Superior temporal gyrus (tissue), 1 donor: ENCODE measurements at regions not wholly inside any gene's neighbourhood (a gene's known extent, or its start where the extent isn't known, plus 50 kb on each side); places are given as distances from the start of the nearest gene placed in this dataset.

ENCODE experiments used
- DNase-seq: peaks from one replicate; pipeline ENCODE4 v3.0.0-alpha.2; 2016; ENCODE audit errors: extremely low spot score

DNA sequence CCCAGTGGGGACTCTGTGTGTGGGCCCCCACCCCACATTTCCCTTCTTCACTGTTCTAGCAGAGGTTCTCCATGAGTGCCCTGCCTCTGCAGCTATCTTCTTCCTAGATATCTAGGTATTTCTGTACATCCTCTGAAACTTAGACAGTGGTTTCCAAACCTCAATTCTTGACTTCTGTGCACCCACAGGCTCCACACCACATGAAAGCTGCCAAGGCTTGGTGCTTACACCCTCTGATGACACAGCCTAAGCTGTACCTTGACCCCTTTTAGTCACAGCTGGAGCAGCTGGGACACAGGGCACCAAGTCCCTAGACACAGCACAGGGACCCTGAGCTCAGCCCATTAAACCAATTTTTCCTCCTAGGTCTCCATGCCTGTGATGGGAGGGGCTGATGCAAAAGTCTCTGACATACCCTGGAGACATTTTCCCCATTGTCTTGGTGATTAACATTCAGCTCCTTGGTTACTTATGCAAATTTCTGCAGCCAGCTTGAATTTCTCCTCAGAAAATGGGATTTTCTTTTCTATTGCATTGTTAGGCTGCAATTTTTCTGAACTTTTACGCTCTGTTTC lies 304.5 kb downstream of the OTOL1 start:
- DNase-seq = no peak

DNA sequence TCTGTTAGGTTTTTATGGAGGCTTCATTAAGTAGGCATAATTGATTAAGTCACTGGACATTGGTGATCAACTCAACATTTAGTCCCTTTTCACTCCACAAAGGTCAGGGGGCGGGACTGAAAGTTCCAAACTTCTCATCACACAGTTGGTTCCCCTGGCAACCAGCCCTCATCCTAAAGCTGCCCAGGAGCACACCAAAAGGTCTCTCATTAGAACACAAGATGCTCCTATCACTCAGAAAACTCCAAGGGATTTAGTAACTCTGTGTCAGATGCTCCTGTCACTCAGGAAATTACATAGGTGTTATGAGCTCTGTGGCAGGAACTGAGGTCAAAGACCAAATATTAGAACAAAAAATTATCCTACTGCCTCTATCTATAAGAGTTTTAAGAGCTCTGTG lies 321.5 kb downstream of the OTOL1 start:
- no peak for DNase-seq

DNA sequence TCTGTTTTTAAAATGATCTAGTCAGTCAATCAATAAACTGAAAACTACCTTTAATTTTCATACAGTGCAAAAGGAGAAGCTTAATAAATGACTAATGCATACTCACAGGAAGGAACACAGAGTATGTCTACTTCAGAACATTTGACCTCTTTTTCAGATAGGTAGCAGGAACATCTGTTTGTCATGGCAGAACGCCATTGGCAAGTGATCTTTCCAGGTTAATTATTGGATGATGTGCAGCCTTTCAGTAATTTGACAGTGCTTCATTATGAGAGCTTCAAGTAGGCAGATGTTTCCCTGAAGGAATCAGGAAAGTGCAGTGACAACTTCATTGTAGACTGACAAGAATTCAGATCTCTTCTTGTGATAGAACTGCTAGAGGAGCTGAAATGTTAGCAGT lies 325.0 kb downstream of the OTOL1 start:
- no peak for DNase-seq

DNA sequence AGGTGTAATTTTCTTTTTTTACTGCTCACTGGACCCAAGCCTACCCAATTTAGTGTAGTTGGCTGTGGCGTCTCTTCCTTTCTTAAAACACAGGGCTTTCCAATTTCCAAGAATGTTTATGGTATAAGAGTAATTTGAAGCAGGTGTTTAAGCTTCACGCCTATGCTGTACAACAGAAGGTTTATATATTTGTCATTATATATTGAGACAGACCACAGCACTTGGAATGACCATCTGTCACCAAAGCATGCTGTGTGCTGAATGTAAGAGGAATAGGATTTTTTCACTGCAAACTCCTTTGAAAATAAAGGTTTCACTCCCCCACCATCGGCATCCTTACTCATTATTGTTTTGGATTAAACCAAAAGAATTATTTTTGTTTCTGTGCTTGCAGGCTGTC lies 325.7 kb downstream of the OTOL1 start:
- peak; percentile 46 for DNase-seq

DNA sequence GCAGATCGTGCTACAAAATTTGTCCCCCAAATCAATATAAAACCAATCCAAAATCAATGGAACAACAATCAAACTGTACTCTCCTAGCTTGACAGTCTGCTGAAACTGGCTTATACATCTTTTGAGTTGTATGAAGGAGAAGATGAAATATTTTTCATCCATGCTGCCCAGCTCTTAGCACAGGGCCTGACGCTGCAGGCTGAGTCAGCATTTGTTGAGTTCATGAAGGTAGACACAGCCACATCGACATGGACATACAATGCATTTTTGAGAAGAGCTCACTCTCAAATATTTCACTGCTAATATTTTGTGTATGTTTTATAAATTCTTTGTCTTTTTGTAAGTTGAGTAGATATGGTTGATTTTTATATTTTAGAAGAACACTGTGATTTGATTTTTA lies 327.3 kb downstream of the OTOL1 start:
- DNase-seq = no peak

DNA sequence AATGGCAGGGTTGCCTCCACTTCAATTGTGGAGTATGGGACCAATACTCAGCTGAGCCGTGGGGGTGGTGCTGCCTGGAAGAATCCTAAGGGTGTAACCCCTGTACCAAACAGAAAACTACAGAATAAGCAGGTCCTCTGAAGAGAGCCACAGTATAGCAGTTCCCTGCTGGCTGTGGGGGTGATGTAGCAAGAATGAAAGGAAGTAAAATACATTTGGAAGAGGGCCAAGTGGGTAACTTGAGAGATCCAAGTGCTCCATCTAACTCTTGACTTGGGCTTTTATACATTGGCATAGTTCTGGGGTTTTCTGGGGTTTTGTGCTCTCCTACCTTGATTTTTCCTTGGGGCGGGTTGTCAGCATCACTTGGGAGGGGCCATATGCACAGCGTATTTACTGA lies 341.4 kb downstream of the OTOL1 start:
- no peak for DNase-seq

DNA sequence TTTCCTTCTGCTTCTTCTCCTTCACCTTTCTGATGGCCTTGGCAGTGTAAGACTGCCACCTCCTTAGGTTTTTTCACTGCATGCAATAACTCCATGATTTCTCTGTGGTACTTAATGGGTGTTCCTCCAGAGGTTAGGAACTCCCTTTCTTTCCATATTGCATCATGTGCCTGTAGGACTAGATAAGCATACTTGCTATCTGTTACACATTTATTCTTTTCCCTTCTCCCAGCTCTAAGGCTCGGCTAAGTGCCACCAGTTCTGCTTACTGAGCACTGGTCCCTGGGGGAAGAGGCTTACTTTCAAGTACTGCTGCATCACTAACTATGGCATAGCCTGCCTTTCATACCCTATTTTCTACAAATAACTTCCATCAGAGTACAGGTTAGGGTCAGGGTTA lies 351.8 kb downstream of the OTOL1 start:
- no peak for DNase-seq

DNA sequence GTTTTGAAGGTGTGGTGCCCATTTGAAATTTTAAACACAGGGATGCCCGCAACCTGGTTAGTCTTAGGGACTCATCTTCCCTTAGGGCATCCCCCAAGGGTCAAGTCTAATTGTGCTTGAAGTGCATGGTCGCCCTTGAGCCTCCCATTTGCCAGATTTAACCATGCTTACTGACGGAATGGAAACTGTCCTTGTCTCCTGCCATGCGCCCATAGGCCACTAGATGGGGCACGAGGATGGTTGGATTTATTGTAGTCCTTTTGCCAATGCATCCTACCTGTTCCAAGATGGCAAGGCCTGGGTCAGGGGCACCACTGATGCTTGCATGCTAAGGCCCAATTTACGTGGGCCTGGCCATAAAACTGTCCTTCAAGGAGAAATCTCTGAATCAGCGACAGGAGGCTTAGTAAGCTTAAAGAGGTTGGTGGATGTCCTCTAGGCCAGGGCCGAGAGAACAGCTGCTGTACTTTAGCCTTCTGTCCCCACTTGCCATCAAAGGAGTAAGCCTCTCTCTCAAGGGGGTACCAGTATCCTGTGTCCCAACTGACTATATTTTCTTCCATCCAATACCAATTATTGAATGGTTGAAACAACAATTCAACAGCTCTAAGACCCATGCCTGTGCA lies 355.4 kb downstream of the OTOL1 start:
- DNase-seq = peak; percentile 59

DNA sequence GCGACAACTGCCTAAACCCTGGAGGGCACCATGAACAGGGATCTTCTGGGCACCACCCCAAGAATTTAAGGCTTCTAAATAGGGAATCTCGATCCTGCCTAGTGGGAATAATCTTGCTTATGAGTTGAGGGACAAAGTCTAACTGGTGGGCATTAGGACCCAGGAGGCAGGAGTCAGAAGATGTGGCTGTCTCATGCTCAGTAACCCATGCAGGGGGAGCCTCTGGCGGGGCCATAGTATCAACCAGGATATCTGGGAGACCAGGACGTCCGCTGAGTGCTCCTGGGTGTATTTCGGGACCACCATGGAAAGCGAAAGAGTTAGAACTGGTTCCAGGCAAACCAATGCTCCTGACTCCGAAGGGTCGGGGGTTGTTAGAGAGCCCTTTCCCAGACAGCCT lies 356.1 kb downstream of the OTOL1 start:
- DNase-seq = no peak

DNA sequence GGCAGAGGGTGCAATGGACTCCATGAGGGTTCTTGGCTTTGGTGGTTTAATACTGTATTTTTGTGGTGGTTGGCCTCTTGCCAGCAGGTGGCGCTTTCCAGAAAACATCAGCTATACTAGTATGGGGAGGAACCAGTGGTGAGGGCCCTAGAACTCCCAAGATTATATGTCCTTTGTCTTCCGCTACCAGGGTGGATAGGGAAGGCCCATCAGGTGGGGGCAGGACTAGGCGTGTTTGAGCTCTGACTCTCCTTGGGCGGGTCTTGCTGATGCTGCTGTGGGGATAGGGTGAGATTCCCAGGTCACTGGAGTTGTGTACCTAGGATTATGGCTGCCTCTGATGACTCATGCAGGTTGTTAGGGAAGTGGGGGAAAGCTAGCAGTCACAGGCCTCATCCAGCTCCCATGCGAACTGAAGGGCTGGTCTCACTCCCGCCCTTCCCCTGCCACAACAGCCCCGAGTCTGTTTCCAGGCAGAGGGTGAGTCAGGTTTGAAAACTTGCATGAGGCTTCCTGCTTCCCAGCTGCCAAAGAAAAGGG lies 357.7 kb downstream of the OTOL1 start:
- no peak for DNase-seq

DNA sequence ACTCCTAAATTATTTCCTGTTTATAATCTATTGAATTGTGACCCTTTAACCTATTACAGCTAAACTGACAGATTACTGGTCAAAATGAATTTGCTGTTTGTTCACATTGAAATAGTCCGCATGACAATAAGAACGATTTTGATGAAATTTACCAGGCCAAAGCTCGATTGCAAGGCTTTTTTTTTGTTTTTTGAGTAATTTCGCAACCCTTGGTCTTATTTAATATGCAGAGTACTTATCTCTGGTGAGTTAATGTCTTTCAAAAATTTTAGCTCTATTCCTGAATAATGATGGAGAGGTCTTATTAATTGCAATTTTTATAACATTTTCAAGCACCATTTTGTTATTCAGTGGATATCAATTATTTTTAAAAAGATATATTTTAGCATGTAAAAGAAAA lies 362.4 kb downstream of the OTOL1 start:
- DNase-seq = no peak

DNA sequence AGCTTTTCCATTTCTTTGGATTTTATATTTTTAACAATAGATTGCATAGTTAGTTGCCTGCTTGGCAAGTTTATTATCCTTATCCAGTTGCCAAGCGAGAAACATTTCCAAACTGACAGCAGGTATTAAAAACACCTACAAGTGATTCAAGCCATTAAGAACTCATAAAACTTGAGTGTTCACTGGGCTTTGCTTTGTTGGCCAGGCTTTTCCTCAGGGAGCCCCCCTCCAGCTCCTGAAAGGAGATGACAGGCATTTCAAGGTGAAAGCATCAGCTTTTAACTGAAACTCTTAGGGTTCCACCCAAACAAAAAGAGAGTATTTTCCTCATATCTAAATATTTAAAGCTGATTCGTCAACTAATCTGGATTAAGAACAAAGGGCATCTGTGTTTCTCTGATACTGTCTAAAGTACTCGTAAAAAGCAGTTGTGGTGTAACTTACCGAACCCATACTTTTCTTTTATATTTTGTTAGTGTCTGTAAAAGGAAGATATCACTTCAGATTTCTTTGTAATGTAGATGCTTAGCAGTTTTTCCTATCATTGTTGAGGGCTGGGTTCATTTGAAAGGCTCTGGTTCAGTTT lies 363.4 kb downstream of the OTOL1 start:
- DNase-seq = no peak

DNA sequence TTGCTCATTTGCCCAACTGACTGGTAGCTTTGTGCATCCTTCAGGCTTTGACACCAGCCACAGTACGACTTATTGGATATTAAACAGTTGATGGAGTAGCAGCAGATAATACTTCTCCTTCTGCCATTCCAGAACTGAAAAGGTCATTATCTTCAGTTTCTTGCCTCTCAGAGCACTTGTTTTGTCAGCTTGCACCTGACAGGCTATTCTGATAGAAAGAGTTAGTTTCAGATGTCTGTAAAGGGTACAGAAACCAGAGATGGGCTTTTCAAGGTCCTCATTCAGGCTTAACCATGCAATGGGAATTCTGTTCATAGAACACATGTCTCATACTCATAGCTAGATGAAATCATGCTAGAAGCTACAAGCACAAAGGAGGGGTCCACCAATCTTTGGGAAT lies 367.2 kb downstream of the OTOL1 start:
- DNase-seq = no peak

DNA sequence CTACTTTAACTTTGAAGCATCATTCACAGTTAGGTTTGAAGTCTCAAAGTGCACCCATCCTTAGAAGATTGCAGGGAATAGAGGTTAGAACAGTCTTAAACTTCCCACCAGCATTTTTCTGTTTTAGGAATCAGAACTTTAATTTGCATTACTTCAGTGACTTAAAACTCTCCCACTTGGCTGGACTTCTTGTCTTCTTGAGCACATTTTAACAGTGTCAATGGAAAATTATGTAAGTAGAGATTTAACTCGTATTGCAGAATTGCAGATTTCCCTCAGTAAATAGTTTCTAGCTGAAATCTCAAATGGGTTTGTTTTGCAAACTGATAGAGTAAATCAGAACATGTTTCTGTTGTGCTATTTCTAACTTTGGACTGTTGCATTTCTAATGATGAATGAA lies 369.6 kb downstream of the OTOL1 start:
- DNase-seq = peak; percentile 25

DNA sequence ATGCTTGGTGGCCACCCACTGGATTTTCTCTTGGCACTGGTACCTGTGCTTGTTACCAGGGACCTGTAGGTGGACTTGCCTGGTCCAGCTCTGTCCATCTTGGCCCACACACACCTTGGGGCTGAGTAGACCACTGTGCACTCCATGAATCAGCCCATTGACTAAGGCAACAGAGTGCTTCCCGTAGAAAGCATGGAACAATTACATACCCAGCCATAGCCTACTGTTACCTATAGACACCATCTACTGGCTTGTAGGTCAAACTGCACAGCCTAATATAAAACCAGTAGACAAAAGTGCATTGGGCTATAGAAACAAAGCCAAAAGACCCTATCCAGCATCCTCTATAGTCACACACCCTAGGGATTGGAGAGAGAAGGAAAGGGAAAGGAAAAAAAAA lies 378.9 kb downstream of the OTOL1 start:
- no peak for DNase-seq

DNA sequence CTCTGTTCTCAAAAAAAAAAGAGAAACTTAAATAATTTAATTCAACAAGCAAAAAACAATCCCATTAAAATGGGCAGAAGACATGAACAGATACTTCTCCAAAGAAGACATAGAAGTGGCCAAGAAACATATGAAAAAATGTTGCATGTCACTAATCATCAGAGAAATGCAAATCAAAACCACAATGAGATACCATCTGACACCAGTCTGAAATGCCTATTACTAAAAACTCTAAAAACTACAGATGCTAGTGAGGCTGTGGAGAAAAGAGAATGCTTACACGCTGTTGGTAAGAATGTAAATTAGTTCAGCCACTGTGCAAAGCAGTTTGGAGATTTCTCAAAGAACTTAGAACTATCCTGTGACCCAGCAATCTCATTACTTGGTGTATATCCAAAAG lies 382.9 kb downstream of the OTOL1 start:
- no peak for DNase-seq

DNA sequence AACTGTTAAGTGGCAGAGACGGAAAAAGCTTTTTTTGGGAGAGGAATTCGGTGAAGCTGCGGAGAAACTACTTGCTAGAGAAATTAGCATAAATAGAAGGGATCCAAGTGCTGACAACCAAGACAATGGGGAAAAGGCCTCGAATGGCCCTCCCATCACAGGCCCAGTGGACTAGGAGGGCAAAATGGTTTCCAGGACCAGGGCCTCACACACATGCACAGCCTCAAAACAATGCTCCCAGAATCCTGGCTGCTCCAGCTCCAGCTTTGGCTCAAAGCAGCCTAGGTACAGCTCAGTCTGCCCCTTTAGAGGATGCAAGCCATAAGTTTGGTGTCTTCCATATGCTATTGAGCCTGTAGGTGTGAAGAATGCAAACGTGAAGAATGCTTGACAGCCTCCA lies 388.2 kb downstream of the OTOL1 start:
- no peak for DNase-seq

DNA sequence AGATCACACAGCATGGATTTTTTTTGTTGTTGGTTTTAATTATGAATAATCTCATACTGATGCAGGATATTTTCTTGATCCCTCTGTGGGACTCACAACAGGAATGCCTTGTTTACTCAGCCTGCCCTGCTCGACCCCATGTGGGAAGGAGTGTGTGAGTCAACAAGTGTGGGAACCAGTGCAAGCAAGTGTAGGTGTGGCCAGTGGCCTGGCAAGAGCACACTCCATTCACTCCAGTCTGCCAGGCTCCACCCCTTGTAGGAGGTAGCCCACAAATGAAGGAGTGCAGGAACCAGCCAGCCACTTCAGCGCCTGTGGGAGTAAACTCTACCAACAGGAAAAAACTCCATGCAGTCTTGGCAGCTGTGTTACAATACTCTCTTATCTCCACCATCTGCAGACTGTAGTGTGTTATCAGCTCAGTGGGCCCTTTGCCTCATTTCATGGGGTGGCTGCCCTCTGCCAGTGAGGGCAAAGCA lies 393.6 kb downstream of the OTOL1 start:
- no peak for DNase-seq

DNA sequence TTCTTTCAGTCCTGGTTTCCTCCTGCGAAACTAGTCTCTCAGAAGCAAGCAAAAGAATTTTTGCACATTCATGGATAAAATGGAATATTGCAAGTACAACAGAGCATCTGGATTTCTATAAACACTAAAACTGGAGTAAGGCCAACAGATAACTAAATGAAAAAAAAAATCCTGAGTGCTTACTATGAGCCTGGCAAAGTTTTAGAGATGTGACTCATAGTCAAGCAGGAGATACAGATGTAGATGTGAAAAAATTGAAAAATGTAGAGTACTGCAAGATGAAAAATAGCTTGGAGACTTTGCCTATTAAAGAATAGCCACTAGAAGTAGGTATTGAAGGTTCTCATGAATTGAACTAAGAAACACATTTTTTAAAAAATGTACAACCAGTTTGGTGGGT lies 397.4 kb downstream of the OTOL1 start:
- peak; percentile 60 for DNase-seq

DNA sequence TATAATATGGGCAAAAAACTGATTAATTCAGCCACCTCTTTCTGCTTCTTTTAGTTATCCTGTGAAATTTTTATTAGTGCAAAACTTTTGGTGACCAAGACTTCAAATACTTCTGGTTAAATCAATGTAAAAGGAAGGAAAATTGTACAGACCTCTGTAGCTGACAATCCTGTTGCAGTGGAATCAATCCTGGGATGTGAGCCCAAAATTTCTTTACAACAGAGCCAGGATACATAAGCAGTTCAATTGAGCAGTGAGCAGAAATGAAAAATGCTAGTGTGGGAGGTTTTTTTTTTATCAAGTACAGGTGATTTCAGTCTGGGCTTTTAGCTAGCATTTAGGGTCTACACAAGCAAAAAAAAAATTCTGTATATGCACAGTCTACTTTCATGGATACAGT lies 398.0 kb downstream of the OTOL1 start:
- peak; percentile 25 for DNase-seq

DNA sequence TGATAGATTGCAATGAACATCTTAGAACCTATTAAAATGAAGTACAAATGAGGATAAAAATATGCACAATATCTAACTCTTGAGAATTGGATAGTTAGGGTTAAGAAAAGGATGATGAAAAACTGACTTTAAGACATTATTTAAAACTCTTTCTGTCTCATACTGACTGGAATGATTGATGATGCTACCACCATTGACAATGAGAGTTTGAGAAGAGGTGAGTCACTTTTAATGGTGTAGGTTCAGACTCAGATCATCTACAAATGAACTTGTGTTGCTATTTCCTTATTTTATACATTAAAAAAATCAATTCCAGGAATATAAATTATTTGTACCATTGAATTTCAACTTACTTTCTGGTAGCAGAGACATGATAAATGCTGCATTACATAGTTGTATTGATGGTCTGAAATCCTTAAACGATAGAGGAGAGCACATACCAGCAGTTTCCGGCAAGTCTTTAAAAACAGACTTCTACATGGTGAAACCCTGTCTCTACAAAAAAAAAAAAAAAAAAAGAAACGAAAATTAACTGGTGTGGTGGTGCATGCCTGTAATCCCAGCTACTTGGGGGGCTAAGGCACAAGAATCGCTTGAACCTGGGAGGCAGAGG lies 409.0 kb downstream of the OTOL1 start:
- no peak for DNase-seq

DNA sequence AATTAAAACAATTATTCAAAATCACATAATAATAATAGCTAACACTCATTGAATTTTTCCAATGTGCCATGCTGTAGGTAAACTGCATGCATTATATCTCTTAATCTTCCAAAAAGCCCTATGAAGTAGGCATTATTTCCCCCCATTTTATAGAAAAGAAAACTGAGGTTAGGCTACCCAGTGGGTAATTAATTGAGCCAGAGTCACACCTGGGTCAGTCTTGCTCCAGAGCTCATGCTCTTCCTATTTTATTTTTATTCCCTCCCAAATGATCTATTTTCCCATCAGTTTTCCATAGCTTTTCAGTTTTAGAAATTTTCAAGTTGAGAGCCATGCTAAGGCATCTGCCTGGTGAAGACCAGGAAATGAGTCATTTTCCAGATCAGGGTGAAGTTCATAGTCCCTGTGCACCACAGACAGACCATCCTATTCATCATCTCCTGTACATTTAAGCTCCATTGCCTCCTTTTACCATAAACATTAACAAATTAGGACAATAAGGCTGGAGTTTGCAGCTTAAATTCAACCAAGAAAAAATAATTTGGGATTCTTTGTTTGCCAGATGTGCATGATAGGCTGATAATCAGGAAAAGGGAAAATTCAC lies 417.3 kb downstream of the OTOL1 start:
- no peak for DNase-seq
